ENCODE measurements at regions not wholly inside any gene's neighbourhood (a gene's known extent, or its start where the extent isn't known, plus 50 kb on each side); places are given as distances from the start of the nearest gene placed in this dataset.

DNA sequence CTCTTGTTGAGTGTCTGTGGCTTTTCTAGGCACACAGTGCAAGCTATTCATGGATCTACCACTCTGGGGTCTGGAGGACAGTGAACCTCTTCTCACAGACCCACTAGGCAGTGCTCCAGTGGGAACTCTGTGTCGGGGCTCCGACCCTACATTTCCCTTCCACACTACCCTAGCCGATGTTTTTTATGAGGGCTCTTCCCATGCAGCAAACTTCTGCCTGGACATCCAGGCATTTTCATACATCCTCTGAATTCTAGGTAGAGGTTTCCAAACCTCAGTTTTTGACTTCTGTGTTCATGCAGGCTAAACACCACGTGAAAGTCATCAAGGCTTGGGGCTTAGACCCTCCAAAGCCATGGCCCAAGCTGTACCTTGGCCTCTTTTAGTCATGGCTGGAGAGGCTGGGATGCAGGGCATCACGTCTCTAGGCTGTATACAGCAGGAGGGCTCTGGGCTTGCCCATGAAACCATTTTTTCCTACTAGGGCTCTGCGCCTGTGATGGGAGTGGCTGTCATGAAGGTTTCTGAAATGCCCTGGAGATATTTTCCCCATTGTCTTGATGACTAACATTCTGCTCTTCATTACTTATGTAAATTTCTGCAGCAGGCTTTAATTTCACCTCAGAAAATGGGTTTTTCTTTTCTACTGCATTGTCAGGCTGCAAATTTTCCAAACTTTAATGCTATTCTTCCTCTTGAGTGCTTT, 249.8 kb upstream of the CPEB2 start:
- TF ChIP-seq POLR2AphosphoS5 (IDR thresholded peaks at IDR 0.05) (no peak), POLR2A (IDR thresholded peaks at IDR 0.05) (no peak)

All from spleen (tissue), 3 donors.